Ovary (tissue), 3 donors: ENCODE measurements at regions not wholly inside any gene's neighbourhood (a gene's known extent, or its start where the extent isn't known, plus 50 kb on each side); places are given as distances from the start of the nearest gene placed in this dataset.

Source experiments
- CTCF ChIP-seq, 3 donors: fragments of 450-650 bp in 2 of 3; fragments of 200-600 bp in 1 of 3; IDR thresholded peaks; one replicate each; pipeline versions ENCODE4 v1.5.1 to v1.8.0; 2016 to 2022; ENCODE audit warnings: antibody characterized with exemption in 3 of 3, mild to moderate bottlenecking in 1 of 3
- POLR2A ChIP-seq: fragments of 450-650 bp; IDR thresholded peaks from one replicate; pipeline ENCODE4 v1.6.1; 2017; ENCODE audit warnings: antibody characterized with exemption, mild to moderate bottlenecking, moderate library complexity
- donor health status: DM: no; HTN: no; CAD: no.

DNA sequence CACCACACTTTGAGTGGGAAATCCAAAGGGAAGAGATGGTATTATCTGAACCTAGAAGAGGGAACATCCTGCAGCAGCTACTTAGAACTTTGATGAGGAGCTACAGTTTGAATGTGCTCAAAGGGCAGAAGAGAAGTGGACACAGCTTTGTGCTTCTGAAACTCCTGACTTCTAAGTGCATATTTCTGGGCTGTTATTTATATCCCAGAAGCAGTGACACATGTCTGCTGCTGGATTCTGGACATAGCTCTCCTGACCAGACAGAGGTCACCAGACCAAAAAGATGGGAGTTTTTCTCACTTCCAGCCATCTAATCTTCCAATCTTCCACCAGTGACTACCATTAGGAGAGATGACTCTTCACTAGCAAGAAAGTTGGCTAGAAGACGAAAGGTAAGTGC, 153.9 kb downstream of the FSIP2 start:
- no peak for TF ChIP-seq CTCF (IDR thresholded peaks at IDR 0.05)
- TF ChIP-seq POLR2A, result no peak
